Heart right ventricle (tissue), 16 donors: ENCODE measurements at regions not wholly inside any gene's neighbourhood (a gene's known extent, or its start where the extent isn't known, plus 50 kb on each side); places are given as distances from the start of the nearest gene placed in this dataset.

Source experiments
- ATAC-seq, 8 donors: fragments of 200-7000 bp; cut with Tn5 transposase; one replicate each; pipeline ENCODE4 v1.9.1; 2020; ENCODE audit warnings: mild to moderate bottlenecking in 8 of 8, moderate library complexity in 8 of 8, moderate number of reproducible peaks in 1 of 8
- DNase-seq, 2 donors: peaks; one replicate each; pipeline ENCODE4 v3.0.0-alpha.2; 2020
- H3K27ac ChIP-seq, 10 donors: fragments of 200-600 bp; sonication (generic) in 2 of 10; one replicate each; pipeline versions ENCODE4 v1.5.0 to v1.8.0; 2020 to 2022; ENCODE audit warnings: mild to moderate bottlenecking in 3 of 10
- H3K27me3 ChIP-seq, 7 donors: fragments of 200-600 bp; one replicate each; pipeline ENCODE4 v1.8.0; 2021 to 2022; ENCODE audit warnings: mild to moderate bottlenecking in 2 of 7
- H3K36me3 ChIP-seq, 9 donors: fragments of 200-600 bp; sonication (generic) in 1 of 9; one replicate each; pipeline versions ENCODE4 v1.5.0 to v1.8.0; 2020 to 2022; ENCODE audit warnings: mild to moderate bottlenecking in 2 of 9
- H3K4me1 ChIP-seq, 9 donors: fragments of 200-600 bp; sonication (generic) in 1 of 9; one replicate each; pipeline versions ENCODE4 v1.5.0 to v1.8.0; 2020 to 2022; ENCODE audit warnings: mild to moderate bottlenecking in 4 of 9
- H3K4me3 ChIP-seq, 10 donors: fragments of 200-600 bp; sonication (generic) in 2 of 10; one replicate each; pipeline versions ENCODE4 v1.5.0 to v1.8.0; 2020 to 2022; ENCODE audit warnings: mild to moderate bottlenecking in 7 of 10, moderate library complexity in 2 of 10
- H3K9me3 ChIP-seq, 11 donors: fragments of 200-600 bp in 10 of 11; sonication (generic) in 2 of 11; one replicate each; pipeline versions ENCODE4 v1.5.0 to v1.8.0; 2013 to 2022; ENCODE audit warnings: mild to moderate bottlenecking in 2 of 11, control low read depth in 1 of 11, moderate library complexity in 1 of 11
- CTCF ChIP-seq, 9 donors: fragments of 200-600 bp; sonication (generic) in 2 of 9; IDR thresholded peaks; one replicate each; pipeline versions ENCODE4 v1.5.0 to v1.8.0; 2021 to 2022; ENCODE audit warnings: antibody characterized with exemption in 9 of 9, mild to moderate bottlenecking in 5 of 9, moderate library complexity in 1 of 9
- WGBS, 2 donors: extraction: QIAGEN DNeasy Blood & Tissue Kit; methylation state at CpG; one replicate each; pipeline ENCODE4 v1.1.7; 2013; ENCODE audit warnings: inconsistent platforms in 1 of 2; 5-methylcytosine and 5-hydroxymethylcytosine counted together
- intact Hi-C, 10 donors: fragments of 100-400 bp; cut with DNase I; formaldehyde crosslinking; loops; one replicate each; pipeline versions ENCODE4 v1.11.1 to v1.14.2; 2022
- donor health status: Arrhythmogenic right ventricular cardiomyopathy.
- donor health status: ischemic (EF 13 %, LVEDD 7.1; RV severe dilation, severe dysfunction).
- donor health status: healthy with polysubstance abuse.
- donor health status: DM: no; HTN: yes; CAD: no.
- donor health status: DM: no; HTN: no; CAD: no.
- donor health status: ischemic (EF 25% LVEDD 6.9; RV normal size, moderate dysfunction).
- donor health status: ischemic (EF 25% LVEDD 5.7; RV mildly dilated, moderate dysfunction).
- donor health status: healthy.
- donor health status: DM: yes; HTN: yes; CAD: no.
- donor health status: Ischemic cardiomyopathy.
- donor health status: ischemic (EF 35%, LVEDD 5.7; RV mildly dilated, moderate dysfunction).
- donor health status: nonischemic (EF 11% LVEDD 7.7; RV severe dilation, severe dysfunction).
- donor health status: DM: yes; HTN: yes; CAD: no.
- donor health status: PGD.
- donor health status: ischemic (EF 29% LVEDD 5.4; RV normal size, mild dysfunction).
- donor health status: nonischemic (EF 23%, LVEDD 6.1; RV moderate dilation, normal function).

DNA sequence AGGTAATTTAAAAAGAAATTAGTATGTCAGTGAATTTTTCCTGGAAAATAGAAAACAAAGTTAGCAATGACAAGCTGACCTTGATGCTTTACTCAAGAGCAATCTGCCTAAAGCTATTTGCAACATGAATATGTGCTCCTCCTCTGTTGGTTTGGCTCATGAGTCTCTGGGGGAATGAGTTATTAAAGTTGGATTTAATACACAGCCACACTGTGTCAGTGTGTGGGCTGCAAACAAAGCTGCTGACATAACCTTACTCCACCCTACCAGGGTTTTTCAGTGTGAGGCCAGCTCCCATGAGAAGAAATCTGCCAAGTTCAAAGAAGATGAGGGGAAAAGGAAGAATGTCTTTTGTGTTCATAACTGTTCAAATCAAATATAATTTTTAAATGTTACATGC, 280.5 kb downstream of the TLL1 start:
- H3K36me3 ChIP-seq: no peaks in the 10 kb centered on the region
- intact Hi-C loops: no loop called here
- H3K4me1 ChIP-seq: no peaks in the 10 kb centered on the region
- no peak for TF ChIP-seq CTCF (IDR thresholded peaks at IDR 0.05)
- H3K9me3 ChIP-seq: no peaks in the 10 kb centered on the region
- no peak for DNase-seq
- ATAC-seq: peak in 5 of 8 donors; percentile 47 to 94 (median 59)
- H3K27me3 ChIP-seq: no peaks in the 10 kb centered on the region
- H3K4me3 ChIP-seq: no peak overlapping the region
- H3K27ac ChIP-seq: no peak overlapping the region

DNA sequence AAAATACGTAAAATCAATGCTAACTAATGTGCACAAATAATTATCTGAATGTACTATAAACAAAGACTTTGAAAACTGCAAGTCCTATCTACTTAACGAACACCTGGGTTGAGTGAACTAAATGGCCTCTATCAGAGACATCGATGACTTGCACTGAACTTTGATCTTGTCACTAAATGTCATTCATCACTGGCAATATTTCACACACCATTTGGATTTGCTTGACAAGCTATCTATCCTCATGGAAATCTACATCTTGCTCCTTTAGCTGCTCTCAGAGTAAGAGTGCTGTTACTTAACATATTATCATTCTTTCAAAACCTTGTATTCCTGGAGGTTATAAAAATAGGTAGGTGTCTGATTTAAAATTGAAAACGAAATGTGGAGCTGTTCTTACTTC, 289.3 kb downstream of the TLL1 start:
- DNase-seq: no peak
- Histone ChIP-seq H3K27ac (no peak overlapping the region), H3K4me1 (no peaks in the 10 kb centered on the region), H3K9me3 (peaks cover 0 to 12% (median 0%) of the 10 kb centered on the region in 11 donors), H3K36me3 (no peaks in the 10 kb centered on the region), H3K27me3 (peaks cover 0 to 14% (median 0%) of the 10 kb centered on the region in 7 donors), H3K4me3 (no peak overlapping the region)
- no peak for ATAC-seq
- whole genome bisulfite sequencing, 2 donors: 51 to 70% methylated on average over 4 of the region's 4 CpGs
- intact Hi-C loops: loop anchor here in 4 of 10 donors (10.0 kb wide), 3 partner anchors 92 to 1992 kb away; no protein-coding TSS in a partner anchor
- TF ChIP-seq CTCF (IDR thresholded peaks at IDR 0.05): no peak

DNA sequence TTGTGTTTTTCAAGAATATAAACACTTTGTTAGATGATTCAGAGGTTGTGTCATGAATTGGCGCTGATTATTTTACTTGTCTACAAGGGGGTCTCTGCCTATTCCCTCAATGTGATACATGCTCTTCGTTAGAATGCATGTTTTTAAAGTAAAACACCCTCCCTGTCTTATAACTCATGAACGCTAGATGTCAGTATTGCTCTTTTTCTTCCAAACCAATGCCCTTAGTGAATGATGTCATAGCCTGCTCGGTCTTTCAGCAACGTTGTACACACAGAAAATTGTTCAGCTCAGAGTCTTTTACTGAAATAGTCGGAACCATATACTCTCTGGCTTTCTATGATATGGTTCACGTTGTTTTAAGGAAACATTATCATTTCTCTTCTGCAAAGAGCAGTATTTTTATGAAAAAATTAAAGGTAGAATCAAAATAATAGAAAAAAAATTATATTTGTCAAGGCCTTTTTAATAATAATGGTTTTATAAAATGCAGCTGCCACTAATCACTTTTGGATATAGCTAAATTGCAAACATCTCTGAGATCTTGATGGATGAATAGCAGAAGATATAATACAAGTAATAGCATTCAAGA, 292.9 kb downstream of the TLL1 start:
- peak in 1 of 2 donors; percentile 9 for DNase-seq
- peak in 7 of 8 donors; percentile 57 to 76 (median 65) for ATAC-seq
- H3K4me3 ChIP-seq: no peak overlapping the region
- peak; percentile 47 to 79 (median 71) for TF ChIP-seq CTCF (IDR thresholded peaks at IDR 0.05)
- H3K9me3 ChIP-seq: no peaks in the 10 kb centered on the region
- intact Hi-C loops: loop anchor here in 8 of 10 donors (5.0 to 10.0 kb wide), 7 partner anchors 86 to 1989 kb away; no protein-coding TSS in a partner anchor
- no peak overlapping the region for H3K27ac ChIP-seq
- WGBS, 2 donors: 1% methylated on average over 7 of the region's 7 CpGs
- peaks cover 0 to 9% (median 0%) of the 10 kb centered on the region in 7 donors for H3K27me3 ChIP-seq
- no peaks in the 10 kb centered on the region for H3K36me3 ChIP-seq
- no peaks in the 10 kb centered on the region for H3K4me1 ChIP-seq

DNA sequence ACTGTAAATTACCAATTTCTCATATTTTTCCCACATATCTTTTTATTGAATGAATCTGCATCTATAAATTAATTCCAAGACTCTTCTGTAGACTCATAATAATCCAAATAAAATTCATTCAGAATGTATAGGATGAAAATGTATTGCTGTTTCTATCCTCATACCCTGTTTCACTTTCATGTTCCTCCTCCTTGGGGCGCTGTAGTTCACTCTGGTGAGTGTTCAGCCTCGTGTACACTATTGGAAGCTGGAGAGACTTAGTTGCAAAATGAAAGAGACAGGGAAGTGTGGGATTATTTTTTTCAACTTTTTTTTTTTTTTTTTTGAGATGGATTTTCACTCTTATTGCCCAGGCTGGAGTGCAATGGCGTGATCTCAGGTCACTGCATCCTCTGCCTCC, 296.1 kb downstream of the TLL1 start:
- 41 to 42% methylated on average over 3 of the region's 3 CpGs for WGBS, 2 donors
- intact Hi-C loops: loop anchor here in 8 of 10 donors (5.0 to 10.0 kb wide), 7 partner anchors 83 to 1986 kb away; no protein-coding TSS in a partner anchor
- Histone ChIP-seq H3K27ac (no peak overlapping the region), H3K4me1 (no peaks in the 10 kb centered on the region), H3K27me3 (peaks cover 0 to 4% (median 0%) of the 10 kb centered on the region in 7 donors), H3K4me3 (no peak overlapping the region), H3K9me3 (peaks cover 0 to 14% (median 0%) of the 10 kb centered on the region in 11 donors), H3K36me3 (no peaks in the 10 kb centered on the region)
- DNase-seq (no peak), ATAC-seq (no peak)
- TF ChIP-seq CTCF (IDR thresholded peaks at IDR 0.05): no peak
